ENCODE measurements at regions not wholly inside any gene's neighbourhood (a gene's known extent, or its start where the extent isn't known, plus 50 kb on each side); places are given as distances from the start of the nearest gene placed in this dataset.

DNA sequence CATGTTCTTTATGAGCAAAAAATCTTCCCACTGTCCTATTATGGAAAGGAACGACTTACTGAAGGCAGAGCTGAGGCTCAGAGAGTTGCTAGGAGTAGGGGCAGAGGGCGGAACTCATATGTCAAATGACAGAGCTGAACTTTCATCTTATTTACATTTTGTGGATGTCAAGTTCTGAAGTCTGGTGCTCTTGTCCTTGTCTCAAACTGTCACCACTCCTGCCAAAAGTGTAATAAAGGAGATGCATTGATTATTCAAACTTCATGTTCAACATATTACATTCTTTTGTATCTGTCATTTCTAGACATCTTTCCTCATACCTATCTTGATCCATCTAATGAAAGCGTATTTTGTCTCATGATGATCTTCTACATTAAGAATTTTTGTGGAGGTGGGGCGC lies 57.1 kb upstream of the C11orf87 start:
- no peak overlapping the region for H3K4me3 ChIP-seq (ENCODE audit: low read depth in 2 of 2, low read length in 1 of 2)
- CTCF ChIA-PET: no interaction called here
- WGBS (ENCODE audit: low lambda C conversion rate): 57% methylated on average over 4 of the region's 4 CpGs
- H3K27me3 ChIP-seq (ENCODE audit: insufficient read depth): no peaks in the 10 kb centered on the region
- H3K9ac ChIP-seq: no peak overlapping the region
- POLR2A ChIA-PET: no interaction called here
- H4K20me1 ChIP-seq (ENCODE audit: insufficient read depth): no peaks in the 10 kb centered on the region
- TF ChIP-seq GATA2 (CRISPR knock-in tag; IDR thresholded peaks at IDR 0.05): no peak
- no peak for TF ChIP-seq SMC3 (IDR thresholded peaks at IDR 0.05; ENCODE audit: low read depth, low read length)
- no peak for TF ChIP-seq JUND (IDR thresholded peaks at IDR 0.05)
- TF ChIP-seq, protein P1, sequence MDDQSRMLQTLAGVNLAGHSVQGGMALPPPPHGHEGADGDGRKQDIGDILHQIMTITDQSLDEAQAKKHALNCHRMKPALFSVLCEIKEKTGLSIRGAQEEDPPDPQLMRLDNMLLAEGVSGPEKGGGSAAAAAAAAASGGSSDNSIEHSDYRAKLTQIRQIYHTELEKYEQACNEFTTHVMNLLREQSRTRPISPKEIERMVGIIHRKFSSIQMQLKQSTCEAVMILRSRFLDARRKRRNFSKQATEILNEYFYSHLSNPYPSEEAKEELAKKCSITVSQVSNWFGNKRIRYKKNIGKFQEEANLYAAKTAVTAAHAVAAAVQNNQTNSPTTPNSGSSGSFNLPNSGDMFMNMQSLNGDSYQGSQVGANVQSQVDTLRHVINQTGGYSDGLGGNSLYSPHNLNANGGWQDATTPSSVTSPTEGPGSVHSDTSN (IDR thresholded peaks at IDR 0.05): no peak
- no peak overlapping the region for H2AFZ ChIP-seq (ENCODE audit: low read depth)
- no peaks in the 10 kb centered on the region; the same call in 1 of the 2 replicates for H3K9me3 ChIP-seq
- no peak overlapping the region for H3K4me2 ChIP-seq
- H3K36me3 ChIP-seq (replicated peaks in 1 of 2; ENCODE audit: control insufficient read depth in 1 of 2, insufficient read depth in 2 of 2, low read length in 1 of 2): no peaks in the 10 kb centered on the region
- no peak overlapping the region for H3K27ac ChIP-seq (ENCODE audit: low read depth in 2 of 2, low read length in 1 of 2)
- DNase-seq: no peak
- H3F3A ChIP-seq (replicated peaks; ENCODE audit: insufficient read depth): no peaks in the 10 kb centered on the region
- H3K4me1 ChIP-seq (ENCODE audit: control insufficient read depth in 1 of 2, insufficient read depth in 2 of 2, low read depth in 1 of 2, low read length in 1 of 2): peaks cover 0 to 5% of the 10 kb centered on the region in 2 experiments; a peak in 1 of 4 replicates
- H3K79me2 ChIP-seq (ENCODE audit: insufficient read depth): no peaks in the 10 kb centered on the region
- no peaks in the 10 kb centered on the region for H3K9me2 ChIP-seq

DNA sequence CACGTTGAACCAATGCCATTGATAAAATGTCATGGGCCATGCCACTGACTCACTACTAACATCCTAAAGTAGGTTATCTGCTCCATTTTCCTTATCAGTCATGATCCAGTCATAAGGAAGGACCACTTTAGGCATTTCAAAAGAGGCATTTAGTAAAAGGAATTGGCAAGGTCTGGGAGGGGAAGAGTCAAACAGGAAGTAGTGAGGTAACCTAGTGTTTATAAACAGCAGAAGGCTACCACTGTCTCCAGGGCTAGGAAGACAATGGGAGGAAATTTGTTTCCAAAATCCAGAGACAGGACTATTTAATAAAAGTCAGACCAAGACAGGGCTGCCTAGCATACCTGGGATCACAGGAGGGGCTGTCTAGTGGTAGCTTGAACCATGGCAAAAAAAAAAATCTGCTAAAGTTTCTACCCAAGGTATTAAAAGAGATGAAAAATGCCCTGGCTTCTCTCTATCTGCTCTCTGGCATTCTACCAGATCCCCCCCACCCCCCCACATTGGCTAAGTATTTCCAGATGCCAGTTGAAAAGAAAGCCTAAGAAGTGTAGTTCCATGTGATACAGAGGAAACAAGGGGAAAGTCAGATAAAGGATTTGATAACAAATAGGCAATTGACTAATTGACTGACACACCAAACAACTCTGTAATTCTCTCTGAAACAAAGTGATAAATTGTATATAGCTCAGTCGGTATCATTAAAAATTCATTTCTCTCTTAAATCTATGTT lies 50.4 kb upstream of the C11orf87 start:
- H3K9me2 ChIP-seq: no peaks in the 10 kb centered on the region
- DNase-seq: peak; percentile 20
- no peak overlapping the region for H3K9ac ChIP-seq
- ChIA-PET CTCF (no interaction called here), POLR2A (no interaction called here)
- no peak overlapping the region; a peak in 1 of 4 replicates for H3K27ac ChIP-seq (ENCODE audit: low read depth in 2 of 2, low read length in 1 of 2)
- no peaks in the 10 kb centered on the region for H4K20me1 ChIP-seq (ENCODE audit: insufficient read depth)
- H3K36me3 ChIP-seq (replicated peaks in 1 of 2; ENCODE audit: control insufficient read depth in 1 of 2, insufficient read depth in 2 of 2, low read length in 1 of 2): no peaks in the 10 kb centered on the region
- TF ChIP-seq TCF12 (IDR thresholded peaks at IDR 0.05) (peak; percentile 53), MXI1 (IDR thresholded peaks at IDR 0.05; ENCODE audit: low read depth, low read length) (no peak)
- no peaks in the 10 kb centered on the region for H3F3A ChIP-seq (replicated peaks; ENCODE audit: insufficient read depth)
- no peak overlapping the region for H3K4me3 ChIP-seq (ENCODE audit: low read depth in 2 of 2, low read length in 1 of 2)
- no peaks in the 10 kb centered on the region for H3K27me3 ChIP-seq (ENCODE audit: insufficient read depth)
- peaks cover 0 to 5% of the 10 kb centered on the region in 2 experiments; a peak in 2 of 4 replicates for H3K4me1 ChIP-seq (ENCODE audit: control insufficient read depth in 1 of 2, insufficient read depth in 2 of 2, low read depth in 1 of 2, low read length in 1 of 2)
- H3K4me2 ChIP-seq: no peak overlapping the region
- H2AFZ ChIP-seq (ENCODE audit: low read depth): no peak overlapping the region
- H3K79me2 ChIP-seq (ENCODE audit: insufficient read depth): no peaks in the 10 kb centered on the region
- no peaks in the 10 kb centered on the region; the same call in 1 of the 2 replicates for H3K9me3 ChIP-seq
- 7% methylated on average over 2 of the region's 2 CpGs for WGBS (ENCODE audit: low lambda C conversion rate)

Small RNA genes in the stretch of these regions (small RNA-seq; reads per million reads assigned to genes)
- gene RF00157: 0 reads per million in 7 experiments
- gene RNA5SP349: 0 to 3.4 (median 0) reads per million in 7 experiments
- 0 reads per million in 7 experiments for gene RNU6-654P

All from SK-N-SH (cell line).